Ovary (tissue), 3 donors: ENCODE measurements at regions not wholly inside any gene's neighbourhood (a gene's known extent, or its start where the extent isn't known, plus 50 kb on each side); places are given as distances from the start of the nearest gene placed in this dataset.

Source experiments
- CTCF ChIP-seq, 3 donors: fragments of 450-650 bp in 2 of 3; fragments of 200-600 bp in 1 of 3; IDR thresholded peaks; one replicate each; pipeline versions ENCODE4 v1.5.1 to v1.8.0; 2016 to 2022; ENCODE audit warnings: antibody characterized with exemption in 3 of 3, mild to moderate bottlenecking in 1 of 3
- POLR2A ChIP-seq: fragments of 450-650 bp; IDR thresholded peaks from one replicate; pipeline ENCODE4 v1.6.1; 2017; ENCODE audit warnings: antibody characterized with exemption, mild to moderate bottlenecking, moderate library complexity
- donor health status: DM: no; HTN: no; CAD: no.

GRCh38 chr2:226066873-226067272, 667.4 kb downstream of the NYAP2 start:
- TF ChIP-seq CTCF (IDR thresholded peaks at IDR 0.05) (no peak), POLR2A (no peak)
